ENCODE measurements at regions not wholly inside any gene's neighbourhood (a gene's known extent, or its start where the extent isn't known, plus 50 kb on each side); places are given as distances from the start of the nearest gene placed in this dataset.

DNA sequence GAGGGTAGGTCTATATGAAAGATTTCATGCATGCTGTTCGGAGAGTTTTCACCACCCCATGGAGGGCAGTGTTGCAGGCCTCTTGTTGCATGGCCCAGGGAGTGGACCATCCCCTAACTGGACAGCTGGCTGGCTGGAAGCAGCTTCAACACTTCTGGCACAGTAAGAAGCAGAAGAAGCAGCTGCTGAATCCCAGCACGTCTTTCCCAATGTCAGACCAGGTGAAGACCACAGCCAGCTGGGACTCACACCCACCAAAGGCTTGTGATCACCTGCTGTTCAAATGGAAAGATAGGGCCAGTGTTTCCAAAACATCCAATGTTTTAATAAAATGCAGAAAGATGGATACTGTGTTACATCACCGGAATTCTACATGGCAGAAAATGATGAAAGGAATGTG is 1423.6 kb downstream of the AACS start:
- Histone ChIP-seq H3K4me1 (peaks cover 0 to 20% (median 0%) of the 10 kb centered on the region in 3 donors), H3K4me3 (no peak overlapping the region), H3K36me3 (no peaks in the 10 kb centered on the region), H3K27ac (no peak overlapping the region), H3K9me3 (peaks cover 0 to 7% (median 0%) of the 10 kb centered on the region in 3 donors), H3K27me3 (no peaks in the 10 kb centered on the region)
- no peak for DNase-seq
- no peak for TF ChIP-seq CTCF (IDR thresholded peaks at IDR 0.05)
- TF ChIP-seq POLR2A (IDR thresholded peaks at IDR 0.05): no peak
- WGBS, 2 donors: 63 to 87% methylated on average over 2 to 3 of the region's 3 CpGs
- intact Hi-C loops (cut with DNase I): no loop called here

DNA sequence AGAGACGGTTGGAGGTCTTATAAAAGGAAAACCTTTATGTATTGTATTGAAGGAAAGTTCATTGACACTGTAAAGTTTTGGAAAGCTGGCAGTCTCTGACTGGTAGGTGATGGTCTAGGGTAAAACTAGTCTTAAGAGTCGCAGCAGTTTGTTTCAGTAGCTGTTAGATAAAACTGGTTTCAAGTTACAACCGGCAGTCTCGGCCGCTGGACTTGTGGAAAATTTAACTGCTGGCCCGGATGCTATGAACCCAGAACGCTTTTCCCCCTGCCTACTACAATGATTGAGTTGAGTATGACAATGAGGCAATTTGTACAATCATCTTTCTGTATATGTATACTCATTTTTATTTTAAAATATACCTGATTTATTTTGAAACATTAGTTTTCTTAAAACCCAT is 1426.9 kb downstream of the AACS start:
- WGBS, 2 donors: 60 to 75% methylated on average over 7 of the region's 7 CpGs
- no peak overlapping the region for H3K4me3 ChIP-seq
- peaks cover 0 to 18% (median 0%) of the 10 kb centered on the region in 3 donors for H3K4me1 ChIP-seq
- H3K27me3 ChIP-seq: no peaks in the 10 kb centered on the region
- H3K36me3 ChIP-seq: no peaks in the 10 kb centered on the region
- H3K9me3 ChIP-seq: peaks cover 0 to 7% (median 0%) of the 10 kb centered on the region in 3 donors
- no peak overlapping the region for H3K27ac ChIP-seq
- TF ChIP-seq POLR2A (IDR thresholded peaks at IDR 0.05) (no peak), CTCF (IDR thresholded peaks at IDR 0.05) (no peak)
- no peak for DNase-seq
- intact Hi-C loops (cut with DNase I): no loop called here

GRCh38 chr12:126493366-126494108 is 1428.3 kb downstream of the AACS start:
- 33% methylated on average over 6 of the region's 6 CpGs for WGBS, 2 donors
- intact Hi-C loops (cut with DNase I): no loop called here
- Histone ChIP-seq H3K27ac (peak overlapping the region; percentile 58 to 81 (median 72)), H3K36me3 (no peaks in the 10 kb centered on the region), H3K27me3 (no peaks in the 10 kb centered on the region), H3K4me3 (peak overlapping the region in 1 of 4 donors; percentile 8), H3K4me1 (peaks cover 0 to 18% (median 0%) of the 10 kb centered on the region in 3 donors), H3K9me3 (peaks cover 0 to 7% (median 0%) of the 10 kb centered on the region in 3 donors)
- DNase-seq: no peak
- TF ChIP-seq POLR2A (IDR thresholded peaks at IDR 0.05) (no peak), CTCF (IDR thresholded peaks at IDR 0.05) (no peak)

GRCh38 chr12:126496201-126496600 is 1431.0 kb downstream of the AACS start:
- H3K27me3 ChIP-seq: no peaks in the 10 kb centered on the region
- H3K36me3 ChIP-seq: no peaks in the 10 kb centered on the region
- peaks cover 0 to 18% (median 0%) of the 10 kb centered on the region in 3 donors for H3K4me1 ChIP-seq
- H3K9me3 ChIP-seq: no peaks in the 10 kb centered on the region
- 74 to 91% methylated on average over 3 of the region's 3 CpGs for WGBS, 2 donors
- no peak for TF ChIP-seq CTCF (IDR thresholded peaks at IDR 0.05)
- no peak for TF ChIP-seq POLR2A (IDR thresholded peaks at IDR 0.05)
- intact Hi-C loops (cut with DNase I): no loop called here
- DNase-seq: no peak
- H3K27ac ChIP-seq: no peak overlapping the region
- H3K4me3 ChIP-seq: no peak overlapping the region

- Histone ChIP-seq H3K4me1 (no peaks in the 10 kb centered on the region), H3K27ac (no peak overlapping the region), H3K4me3 (no peak overlapping the region), H3K27me3 (no peaks in the 10 kb centered on the region), H3K36me3 (no peaks in the 10 kb centered on the region), H3K9me3 (no peaks in the 10 kb centered on the region)
- TF ChIP-seq POLR2A (IDR thresholded peaks at IDR 0.05): no peak
- no peak for TF ChIP-seq CTCF (IDR thresholded peaks at IDR 0.05)
- WGBS, 2 donors: 41 to 42% methylated on average over 7 of the region's 7 CpGs
- intact Hi-C loops (cut with DNase I): no loop called here
- DNase-seq: no peak
Observed at GRCh38 chr12:126506426-126507182, 1441.4 kb downstream of the AACS start.
